DOHH2 (cell line): ENCODE measurements at regions not wholly inside any gene's neighbourhood (a gene's known extent, or its start where the extent isn't known, plus 50 kb on each side); places are given as distances from the start of the nearest gene placed in this dataset.

Source experiments
- H3F3A ChIP-seq: fragments of 200-600 bp; sonication (generic), shearing (Covaris generic); 2 replicates; pipeline ENCODE4 v1.6.0; 2016; ENCODE audit warnings: antibody characterized with exemption, mild to moderate bottlenecking; ENCODE audit not compliant: control insufficient read depth, insufficient read depth
- H3K27ac ChIP-seq: fragments of 200-600 bp; sonication (generic); 2 replicates; pipeline ENCODE4 v1.5.1; 2014; ENCODE audit warnings: low read depth, mild to moderate bottlenecking, low read length, moderate library complexity
- H3K27me3 ChIP-seq: fragments of 200-600 bp; sonication (generic); 2 replicates; pipeline ENCODE4 v1.6.1; 2014; ENCODE audit warnings: mild to moderate bottlenecking, low read length, mixed read lengths; ENCODE audit not compliant: control insufficient read depth
- H3K36me3 ChIP-seq: fragments of 200-600 bp; sonication (generic); 2 replicates; pipeline ENCODE4 v1.6.1; 2014; ENCODE audit warnings: mild to moderate bottlenecking, low read length, moderate library complexity, mixed read lengths; ENCODE audit not compliant: control insufficient read depth
- H3K4me1 ChIP-seq: fragments of 200-600 bp; sonication (generic); 2 replicates; pipeline ENCODE4 v1.6.1; 2014; ENCODE audit warnings: mild to moderate bottlenecking, low read length, mixed read lengths; ENCODE audit not compliant: control insufficient read depth
- H3K4me2 ChIP-seq: fragments of 200-600 bp; sonication (generic); 2 replicates; pipeline ENCODE4 v1.6.0; 2014; ENCODE audit warnings: mild to moderate bottlenecking, low read length, moderate library complexity
- H3K4me3 ChIP-seq: fragments of 200-600 bp; sonication (generic); 2 replicates; pipeline ENCODE4 v1.5.1; 2014; ENCODE audit warnings: mild to moderate bottlenecking, low read length, mixed read lengths
- H3K79me2 ChIP-seq: fragments of 200-600 bp; sonication (generic); 2 replicates; pipeline ENCODE4 v1.6.1; 2014; ENCODE audit warnings: mild to moderate bottlenecking, low read length, mixed read lengths; ENCODE audit not compliant: control insufficient read depth
- H3K9me2 ChIP-seq: fragments of 200-600 bp; sonication (generic); replicated peaks from 2 replicates; pipeline ENCODE4 v1.6.1; 2014; ENCODE audit warnings: mild to moderate bottlenecking, low read length, mixed read lengths; ENCODE audit not compliant: control insufficient read depth
- H3K9me3 ChIP-seq: fragments of 200-600 bp; sonication (generic); 2 replicates; pipeline ENCODE4 v1.6.1; 2014; ENCODE audit warnings: antibody characterized with exemption, low read length, mixed read lengths; ENCODE audit not compliant: control insufficient read depth, insufficient read depth
- H4K20me1 ChIP-seq: fragments of 200-600 bp; sonication (generic); 2 replicates; pipeline ENCODE4 v1.6.0; 2014; ENCODE audit warnings: low read depth, mild to moderate bottlenecking, antibody characterized with exemption, low read length, moderate library complexity; ENCODE audit not compliant: control insufficient read depth, insufficient read depth
- EZH2phosphoT487 ChIP-seq: fragments of 200-600 bp; sonication (generic); IDR thresholded peaks from 2 replicates; pipeline ENCODE4 v1.6.1; 2017; ENCODE audit warnings: borderline replicate concordance, mild to moderate bottlenecking, antibody characterized with exemption, low read length, moderate library complexity, mixed read lengths
- TF ChIP-seq, protein P1 (sequence below): fragments of 200-600 bp; sonication (generic); IDR thresholded peaks from one replicate; pipeline ENCODE4 v1.5.1; 2014; ENCODE audit warnings: antibody characterized with exemption, mild to moderate bottlenecking, low read depth, low read length; ENCODE audit not compliant: poor library complexity, severe bottlenecking

DNA sequence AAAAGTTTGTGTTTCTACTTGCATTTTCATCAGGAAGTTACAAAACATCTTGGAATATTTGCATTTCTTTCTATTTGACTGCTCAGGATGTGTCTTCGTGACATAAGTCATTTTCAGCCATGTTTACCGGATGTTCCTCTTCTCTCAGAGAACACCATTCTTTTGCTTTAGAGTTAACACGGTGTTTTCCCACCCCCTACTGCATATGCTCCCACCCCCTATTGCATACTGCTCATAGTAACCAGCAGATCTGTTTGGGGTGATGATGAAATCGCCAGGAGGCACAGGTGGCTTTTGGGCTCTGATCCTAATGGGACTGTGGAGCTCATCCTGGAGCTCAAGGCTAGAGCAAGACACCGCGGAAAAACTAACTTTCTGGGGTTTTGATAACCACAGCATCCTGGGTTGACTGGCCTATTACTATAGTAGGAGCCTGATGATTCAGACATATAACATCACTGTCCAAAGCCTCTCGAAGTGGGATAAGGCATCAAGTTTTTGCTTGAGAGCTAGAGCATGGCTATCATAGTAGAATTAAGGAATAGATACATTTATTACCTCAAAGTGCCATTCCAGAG lies 65.1 kb upstream of the BET1 start:
- TF ChIP-seq, protein P1, sequence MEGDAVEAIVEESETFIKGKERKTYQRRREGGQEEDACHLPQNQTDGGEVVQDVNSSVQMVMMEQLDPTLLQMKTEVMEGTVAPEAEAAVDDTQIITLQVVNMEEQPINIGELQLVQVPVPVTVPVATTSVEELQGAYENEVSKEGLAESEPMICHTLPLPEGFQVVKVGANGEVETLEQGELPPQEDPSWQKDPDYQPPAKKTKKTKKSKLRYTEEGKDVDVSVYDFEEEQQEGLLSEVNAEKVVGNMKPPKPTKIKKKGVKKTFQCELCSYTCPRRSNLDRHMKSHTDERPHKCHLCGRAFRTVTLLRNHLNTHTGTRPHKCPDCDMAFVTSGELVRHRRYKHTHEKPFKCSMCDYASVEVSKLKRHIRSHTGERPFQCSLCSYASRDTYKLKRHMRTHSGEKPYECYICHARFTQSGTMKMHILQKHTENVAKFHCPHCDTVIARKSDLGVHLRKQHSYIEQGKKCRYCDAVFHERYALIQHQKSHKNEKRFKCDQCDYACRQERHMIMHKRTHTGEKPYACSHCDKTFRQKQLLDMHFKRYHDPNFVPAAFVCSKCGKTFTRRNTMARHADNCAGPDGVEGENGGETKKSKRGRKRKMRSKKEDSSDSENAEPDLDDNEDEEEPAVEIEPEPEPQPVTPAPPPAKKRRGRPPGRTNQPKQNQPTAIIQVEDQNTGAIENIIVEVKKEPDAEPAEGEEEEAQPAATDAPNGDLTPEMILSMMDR, result no peak
- no peak for TF ChIP-seq EZH2phosphoT487
- Histone ChIP-seq H3K27ac (peak overlapping the region; percentile 81), H3K4me3 (peak overlapping the region; percentile 65), H3K79me2 (no peaks in the 10 kb centered on the region), H3K9me3 (peaks cover 4% of the 10 kb centered on the region; the same call in 1 of the 2 replicates), H4K20me1 (no peaks in the 10 kb centered on the region), H3K27me3 (no peaks in the 10 kb centered on the region), H3K4me2 (peak overlapping the region; percentile 75), H3K36me3 (peaks cover 9% of the 10 kb centered on the region), H3K4me1 (peaks cover 63% of the 10 kb centered on the region), H3F3A (peaks cover 7% of the 10 kb centered on the region; the same call in 1 of the 2 replicates), H3K9me2 (no peaks in the 10 kb centered on the region)

- no peaks in the 10 kb centered on the region for H3K27me3 ChIP-seq
- TF ChIP-seq EZH2phosphoT487, result no peak
- no peaks in the 10 kb centered on the region for H4K20me1 ChIP-seq
- H3K27ac ChIP-seq, result no peak overlapping the region
- H3K4me3 ChIP-seq, result no peak overlapping the region
- H3K36me3 ChIP-seq, result no peaks in the 10 kb centered on the region
- H3F3A ChIP-seq, result no peaks in the 10 kb centered on the region
- H3K79me2 ChIP-seq, result no peaks in the 10 kb centered on the region
- no peaks in the 10 kb centered on the region for H3K9me3 ChIP-seq
- H3K4me1 ChIP-seq, result peaks cover 9% of the 10 kb centered on the region
- H3K9me2 ChIP-seq, result no peaks in the 10 kb centered on the region
- H3K4me2 ChIP-seq, result no peak overlapping the region
Measured at GRCh38 chr7:94080551-94080950, 76.4 kb upstream of the BET1 start.

- H3K4me1 ChIP-seq, result peaks cover 17% of the 10 kb centered on the region
- no peaks in the 10 kb centered on the region for H3K9me3 ChIP-seq
- H3K9me2 ChIP-seq, result no peaks in the 10 kb centered on the region
- no peak overlapping the region for H3K27ac ChIP-seq
- H3K27me3 ChIP-seq, result no peaks in the 10 kb centered on the region
- no peak overlapping the region for H3K4me3 ChIP-seq
- no peak overlapping the region for H3K4me2 ChIP-seq
- no peak for TF ChIP-seq EZH2phosphoT487
- TF ChIP-seq, protein P1, result no peak
- no peaks in the 10 kb centered on the region for H3K79me2 ChIP-seq
- H4K20me1 ChIP-seq, result no peaks in the 10 kb centered on the region
- no peaks in the 10 kb centered on the region for H3F3A ChIP-seq
- H3K36me3 ChIP-seq, result no peaks in the 10 kb centered on the region
Measured at GRCh38 chr7:94082126-94082525, 78.0 kb upstream of the BET1 start.

DNA sequence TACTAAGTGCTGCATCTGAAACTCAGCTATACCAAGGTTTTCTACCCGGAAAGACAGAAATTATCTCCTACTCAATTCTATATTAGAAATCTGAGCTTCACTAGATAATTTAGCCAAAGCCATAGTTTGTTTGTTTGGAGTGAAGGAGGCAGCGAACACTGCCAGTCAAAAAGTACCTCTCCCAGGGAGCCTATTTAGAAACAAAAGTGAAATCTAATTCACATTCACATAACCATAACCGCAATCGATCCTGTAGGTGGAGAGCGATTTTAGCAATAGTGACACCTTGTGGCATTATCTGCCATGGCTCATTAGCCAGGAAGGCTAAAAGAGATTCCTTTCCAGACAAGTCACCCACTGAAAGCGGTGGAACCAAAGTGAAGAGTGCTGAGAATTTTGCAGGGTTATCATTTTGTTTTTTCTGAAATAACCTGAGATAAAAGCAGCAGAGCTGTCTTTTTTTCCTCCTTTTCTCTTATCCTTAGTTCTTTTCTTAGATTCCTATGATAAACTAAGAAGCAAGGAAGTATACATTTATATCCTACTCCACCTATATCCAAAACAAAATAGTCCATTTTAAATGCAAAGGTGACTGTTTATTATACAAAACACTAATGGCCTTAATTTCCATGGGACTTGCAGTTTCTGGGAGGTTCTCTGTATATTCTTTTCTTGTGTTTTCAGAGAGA lies 83.7 kb upstream of the BET1 start:
- H3K36me3 ChIP-seq, result no peaks in the 10 kb centered on the region
- H3K9me2 ChIP-seq, result no peaks in the 10 kb centered on the region
- no peaks in the 10 kb centered on the region for H3K9me3 ChIP-seq
- H4K20me1 ChIP-seq, result no peaks in the 10 kb centered on the region
- no peak for TF ChIP-seq EZH2phosphoT487
- TF ChIP-seq, protein P1, result peak; percentile 98
- H3K4me1 ChIP-seq, result peaks cover 23% of the 10 kb centered on the region
- H3K4me3 ChIP-seq, result peak overlapping the region; percentile 65
- H3K27me3 ChIP-seq, result peaks cover 3% of the 10 kb centered on the region; the same call in 1 of the 2 replicates
- H3K27ac ChIP-seq, result no peak overlapping the region
- H3F3A ChIP-seq, result no peaks in the 10 kb centered on the region
- no peaks in the 10 kb centered on the region for H3K79me2 ChIP-seq
- H3K4me2 ChIP-seq, result peak overlapping the region; percentile 85
